Lower leg skin (tissue), 4 donors: ENCODE measurements at regions not wholly inside any gene's neighbourhood (a gene's known extent, or its start where the extent isn't known, plus 50 kb on each side); places are given as distances from the start of the nearest gene placed in this dataset.
"Not testable (repeated sequence)": the region's sequence is repeated elsewhere in the genome, so short reads cannot be mapped to it uniquely, and the experiment has no call there.

Experiments
- DNase-seq, 2 donors: peaks; one replicate each; pipeline ENCODE4 v3.0.0-alpha.2; 2019; ENCODE audit warnings: low spot score in 2 of 2
- H3K4me3 ChIP-seq: fragments of 200-600 bp; sonication (generic); 2 replicates; pipeline ENCODE4 v1.5.1; 2017; ENCODE audit warnings: mild to moderate bottlenecking, low read depth; ENCODE audit not compliant: poor library complexity, severe bottlenecking
- CTCF ChIP-seq, 3 donors: fragments of 450-650 bp; IDR thresholded peaks; one replicate each; pipeline ENCODE4 v1.5.1; 2016; ENCODE audit warnings: antibody characterized with exemption in 3 of 3, mild to moderate bottlenecking in 3 of 3, moderate library complexity in 2 of 3
- POLR2A ChIP-seq, 2 donors: fragments of 450-650 bp; IDR thresholded peaks; one replicate each; pipeline ENCODE4 v1.6.1; 2016 to 2017; ENCODE audit warnings: antibody characterized with exemption in 2 of 2, mild to moderate bottlenecking in 1 of 2, moderate library complexity in 1 of 2
- WGBS, 2 donors: methylation state at CpG; one replicate each; pipeline ENCODE4 v1.1.5; 2018; 5-methylcytosine and 5-hydroxymethylcytosine counted together
- intact Hi-C: fragments of 100-400 bp; cut with DNase I; formaldehyde crosslinking; loops from one replicate; pipeline ENCODE4 v1.15.0; 2023; ENCODE audit warnings: low total_unique reads

GRCh38 chr1:761791-762190, 75.3 kb upstream of the OR4F16 start:
- WGBS, 2 donors: no CpG with 5 or more reads among the region's 2 CpGs
- intact Hi-C loops, H3K4me3 ChIP-seq, DNase-seq: not testable (repeated sequence)

- 98% methylated on average over 6 of the region's 8 CpGs; no CpG with 5 or more reads in 1 of the 2 donors for WGBS, 2 donors
- intact Hi-C loops, H3K4me3 ChIP-seq, DNase-seq: not testable (repeated sequence)
Measured at GRCh38 chr1:771449-771848, 85.0 kb upstream of the OR4F16 start.

GRCh38 chr1:777480-778180, 91.2 kb upstream of the OR4F16 start:
- peak overlapping the region; percentile 47 for H3K4me3 ChIP-seq
- intact Hi-C loops: not testable (repeated sequence)
- 78 to 83% methylated on average over 20 to 23 of the region's 23 CpGs for WGBS, 2 donors
- DNase-seq: peak in 1 of 2 donors; percentile 83

GRCh38 chr1:778451-779278, 92.2 kb upstream of the OR4F16 start:
- peak overlapping the region; percentile 62 for H3K4me3 ChIP-seq
- intact Hi-C loops: not testable (repeated sequence)
- peak; percentile 98 to 100 for DNase-seq
- TF ChIP-seq CTCF (IDR thresholded peaks at IDR 0.05) (peak in 1 of 3 donors; percentile 36), POLR2A (IDR thresholded peaks at IDR 0.05) (peak in 1 of 2 donors; percentile 85)
- whole genome bisulfite sequencing, 2 donors: 0% methylated on average over 25 to 42 of the region's 65 CpGs

- peak; percentile 20 to 83 for DNase-seq
- H3K4me3 ChIP-seq, intact Hi-C loops: not testable (repeated sequence)
- 57 to 59% methylated on average over 13 of the region's 13 CpGs for WGBS, 2 donors
Measured at GRCh38 chr1:779621-780020, 93.2 kb upstream of the OR4F16 start.

GRCh38 chr1:788835-789234, 102.4 kb upstream of the OR4F16 start:
- intact Hi-C loops: no loop called here
- WGBS, 2 donors: 94 to 97% methylated on average over 13 of the region's 13 CpGs
- TF ChIP-seq CTCF (IDR thresholded peaks at IDR 0.05) (no peak), POLR2A (IDR thresholded peaks at IDR 0.05) (no peak)
- DNase-seq: no peak
- no peak overlapping the region for H3K4me3 ChIP-seq

GRCh38 chr1:789606-790005, 103.2 kb upstream of the OR4F16 start:
- intact Hi-C loops, H3K4me3 ChIP-seq, DNase-seq: not testable (repeated sequence)
- WGBS, 2 donors: 94 to 95% methylated on average over 17 of the region's 17 CpGs

- H3K4me3 ChIP-seq, DNase-seq, intact Hi-C loops: not testable (repeated sequence)
- WGBS, 2 donors: 92% methylated on average over 10 of the region's 10 CpGs
Measured at GRCh38 chr1:790388-790930, 104.0 kb upstream of the OR4F16 start.

- intact Hi-C loops, DNase-seq, H3K4me3 ChIP-seq: not testable (repeated sequence)
- WGBS, 2 donors: 91 to 93% methylated on average over 6 of the region's 6 CpGs
Measured at GRCh38 chr1:794310-794709, 107.9 kb upstream of the OR4F16 start.

- intact Hi-C loops, H3K4me3 ChIP-seq, DNase-seq: not testable (repeated sequence)
- 72 to 85% methylated on average over 9 of the region's 9 CpGs for WGBS, 2 donors
Measured at GRCh38 chr1:794918-795584, 108.6 kb upstream of the OR4F16 start.

GRCh38 chr1:797649-798048, 111.2 kb upstream of the OR4F16 start:
- H3K4me3 ChIP-seq, DNase-seq, intact Hi-C loops: not testable (repeated sequence)
- WGBS, 2 donors: 64 to 100% methylated on average over 2 of the region's 6 CpGs

GRCh38 chr1:800397-800796, 113.9 kb upstream of the OR4F16 start:
- intact Hi-C loops, H3K4me3 ChIP-seq, DNase-seq: not testable (repeated sequence)
- 93 to 95% methylated on average over 7 of the region's 7 CpGs for WGBS, 2 donors
